GM18499 (cell line): ENCODE measurements at regions not wholly inside any gene's neighbourhood (a gene's known extent, or its start where the extent isn't known, plus 50 kb on each side); places are given as distances from the start of the nearest gene placed in this dataset.
"Not testable (repeated sequence)": the region's sequence is repeated elsewhere in the genome, so short reads cannot be mapped to it uniquely, and the experiment has no call there.

Experiments used
- ATAC-seq: cut with Tn5 transposase; IDR thresholded peaks from one replicate; pipeline ENCODE4 v1.9.1; 2021; ENCODE audit warnings: moderate number of reproducible peaks; ENCODE audit not compliant: insufficient read depth, unreplicated experiment

DNA sequence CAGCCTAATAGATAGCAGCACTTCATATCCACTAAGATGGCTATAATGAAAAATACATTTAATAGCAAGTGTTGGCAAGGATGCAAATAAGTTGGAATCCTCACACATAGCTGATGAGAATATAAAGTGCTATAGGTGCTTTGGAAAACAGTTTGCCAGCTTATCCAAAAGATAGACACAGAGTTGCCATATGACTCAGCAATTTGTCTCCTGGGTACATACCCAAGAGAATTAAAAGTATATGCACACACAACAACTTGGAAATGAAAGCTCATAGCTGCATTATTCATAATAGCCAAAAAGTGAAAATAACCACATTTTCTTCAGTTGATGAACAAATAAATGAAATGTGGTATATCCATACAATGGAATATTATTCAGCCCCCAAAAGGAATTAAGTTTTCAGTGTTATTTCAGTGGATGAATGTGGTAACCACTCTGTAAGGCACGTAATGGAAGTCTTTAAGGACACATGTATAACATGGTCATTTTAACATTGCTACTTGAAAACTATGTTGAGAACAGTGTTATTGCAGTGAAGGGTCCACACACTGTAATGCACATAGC is 320.9 kb upstream of the ADGRL3 start:
- no peak for ATAC-seq

DNA sequence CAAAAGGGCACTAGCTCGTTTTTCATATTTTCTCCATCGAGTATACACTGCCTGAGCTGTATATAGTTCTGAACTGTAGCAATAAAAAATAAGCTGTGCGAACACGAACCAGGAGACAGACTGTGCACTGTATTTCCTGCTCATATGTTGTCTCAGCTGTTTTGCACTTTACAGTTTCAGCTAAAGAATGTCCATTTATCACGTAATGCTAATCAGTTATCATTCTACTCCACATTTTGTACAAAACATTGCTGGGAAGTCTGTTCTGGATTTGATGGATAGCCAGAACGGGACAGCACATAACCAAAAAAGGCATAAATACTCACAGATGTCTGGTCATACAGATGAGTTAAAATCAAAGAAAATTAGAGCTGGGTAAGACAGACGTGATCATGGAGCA is 315.5 kb upstream of the ADGRL3 start:
- no peak for ATAC-seq

- ATAC-seq = no peak
These were observed 315.1 kb upstream of the ADGRL3 start for GRCh38 chr4:60885011-60885410.

- no peak for ATAC-seq
These were observed 309.4 kb upstream of the ADGRL3 start for GRCh38 chr4:60890743-60891142.

- no peak for ATAC-seq
These were observed 308.2 kb upstream of the ADGRL3 start for GRCh38 chr4:60891947-60892346.

DNA sequence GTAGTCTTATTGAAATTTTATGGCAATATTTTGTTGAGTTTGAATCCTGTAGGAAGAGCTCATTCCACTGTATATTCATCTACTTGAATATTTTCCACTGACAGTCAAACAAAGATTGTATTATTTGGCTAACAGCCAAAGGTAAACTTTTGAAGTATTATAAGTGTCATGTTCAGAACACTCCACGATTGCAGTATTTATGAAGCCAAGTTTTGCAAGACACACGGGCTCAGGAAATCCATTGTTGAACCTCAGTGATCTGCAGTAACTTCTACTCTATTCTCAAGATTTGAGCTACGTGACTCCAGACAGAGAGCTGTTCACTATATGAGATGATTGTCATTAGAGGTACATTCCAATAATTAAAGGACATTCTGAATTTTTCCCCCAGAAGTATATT is 302.7 kb upstream of the ADGRL3 start:
- no peak for ATAC-seq

DNA sequence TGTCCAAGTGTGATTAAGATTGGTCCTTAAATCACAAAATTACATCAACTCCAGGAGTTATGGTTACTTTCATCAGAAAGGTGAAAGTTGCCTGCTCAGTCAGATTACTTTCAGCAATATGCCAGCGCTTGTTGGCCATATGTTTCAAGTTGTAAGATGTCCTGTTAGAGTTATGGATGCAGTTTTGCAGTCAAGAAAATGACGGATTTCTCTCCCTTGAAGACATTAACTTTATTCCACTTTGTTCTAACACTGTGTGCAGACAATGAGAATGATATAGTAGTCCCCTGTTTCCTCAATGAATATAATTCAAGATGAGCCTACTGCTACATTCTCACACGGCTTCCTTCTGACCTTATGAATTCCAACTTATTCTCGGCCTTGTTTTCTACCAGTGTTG is 295.0 kb upstream of the ADGRL3 start:
- ATAC-seq = no peak

DNA sequence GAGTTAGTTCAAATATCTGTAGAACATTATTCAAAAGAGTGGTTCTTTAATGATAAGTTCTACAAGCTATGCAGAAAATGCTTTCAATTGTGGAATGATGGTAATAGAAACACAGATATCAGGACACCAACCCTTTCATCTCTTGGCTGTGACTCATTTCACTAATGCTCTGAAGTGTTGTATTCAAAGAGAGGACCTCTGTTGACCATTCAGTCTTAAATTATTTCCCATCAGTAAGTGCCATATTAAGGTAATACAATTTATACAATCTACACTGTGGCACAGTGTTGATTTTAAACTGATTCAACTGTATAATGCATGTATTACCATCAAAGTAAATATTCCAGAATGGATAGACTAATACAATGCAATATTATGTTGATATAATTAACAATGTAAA is 289.0 kb upstream of the ADGRL3 start:
- no peak for ATAC-seq

DNA sequence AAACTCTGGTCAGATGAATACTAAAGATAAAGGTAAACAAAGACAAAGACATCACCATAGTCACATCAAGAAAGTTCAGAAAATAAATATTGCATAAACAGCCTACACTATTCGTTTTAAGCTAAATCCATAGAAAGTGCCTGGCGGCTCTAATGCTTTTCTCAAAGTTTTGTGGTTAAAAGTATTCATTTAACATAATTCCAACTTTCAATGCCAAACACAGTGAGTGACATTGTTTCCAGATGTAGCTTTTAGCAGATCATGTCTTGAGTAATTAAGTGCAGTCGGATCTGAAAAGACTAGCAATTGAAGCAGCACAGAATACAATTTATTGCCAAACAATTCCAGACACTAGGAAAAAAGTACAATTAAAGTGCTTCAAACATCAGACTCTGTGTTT is 287.1 kb upstream of the ADGRL3 start:
- no peak for ATAC-seq

GRCh38 chr4:60913671-60914070 is 286.5 kb upstream of the ADGRL3 start:
- ATAC-seq = no peak

GRCh38 chr4:60921735-60922134 is 278.4 kb upstream of the ADGRL3 start:
- ATAC-seq = not testable (repeated sequence)

GRCh38 chr4:60923075-60923474 is 277.1 kb upstream of the ADGRL3 start:
- no peak for ATAC-seq

DNA sequence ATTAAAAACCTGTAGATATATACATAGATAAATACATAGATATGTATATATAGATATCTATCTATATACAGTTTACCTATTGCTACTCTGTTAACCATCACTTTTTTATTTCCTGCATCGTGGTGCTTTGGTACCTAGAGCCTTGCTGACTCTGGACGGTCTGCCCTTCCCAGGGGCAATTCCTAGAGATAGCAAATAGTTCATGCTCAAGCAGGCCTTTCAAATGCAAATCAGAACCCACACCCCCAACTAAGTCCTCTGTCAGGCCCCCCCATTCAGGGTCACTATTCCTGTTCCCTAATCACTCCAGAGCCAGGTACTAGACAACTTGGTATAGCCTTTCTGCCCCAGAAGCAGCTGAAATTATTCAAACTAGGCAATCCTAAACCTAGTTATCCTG is 273.5 kb upstream of the ADGRL3 start:
- ATAC-seq = no peak

DNA sequence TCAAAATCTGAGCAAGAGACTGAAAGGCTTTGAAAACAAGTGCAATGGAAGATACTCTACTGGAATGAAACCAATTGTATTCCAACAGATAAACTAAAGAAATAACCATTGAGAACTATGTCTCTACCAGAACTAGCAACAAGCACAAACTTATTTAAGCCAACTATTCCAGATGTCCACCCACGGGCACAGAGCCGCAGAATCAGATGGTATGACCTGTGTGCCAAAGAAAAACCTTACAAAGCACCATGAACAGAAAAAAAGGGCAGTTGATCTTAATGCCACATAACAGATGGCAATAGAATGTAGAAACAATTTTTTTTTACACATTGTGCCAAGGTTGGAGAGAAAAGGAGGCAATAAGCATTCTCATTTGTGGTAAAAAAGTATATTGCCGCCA is 269.3 kb upstream of the ADGRL3 start:
- no peak for ATAC-seq

- no peak for ATAC-seq
These were observed 265.4 kb upstream of the ADGRL3 start for GRCh38 chr4:60934566-60935295.

- no peak for ATAC-seq
These were observed 261.9 kb upstream of the ADGRL3 start for GRCh38 chr4:60938181-60938580.

GRCh38 chr4:60938621-60939020 is 261.5 kb upstream of the ADGRL3 start:
- ATAC-seq = no peak

- ATAC-seq = no peak
These were observed 256.1 kb upstream of the ADGRL3 start for GRCh38 chr4:60944060-60944459.

- no peak for ATAC-seq
These were observed 254.5 kb upstream of the ADGRL3 start for GRCh38 chr4:60945641-60946040.

DNA sequence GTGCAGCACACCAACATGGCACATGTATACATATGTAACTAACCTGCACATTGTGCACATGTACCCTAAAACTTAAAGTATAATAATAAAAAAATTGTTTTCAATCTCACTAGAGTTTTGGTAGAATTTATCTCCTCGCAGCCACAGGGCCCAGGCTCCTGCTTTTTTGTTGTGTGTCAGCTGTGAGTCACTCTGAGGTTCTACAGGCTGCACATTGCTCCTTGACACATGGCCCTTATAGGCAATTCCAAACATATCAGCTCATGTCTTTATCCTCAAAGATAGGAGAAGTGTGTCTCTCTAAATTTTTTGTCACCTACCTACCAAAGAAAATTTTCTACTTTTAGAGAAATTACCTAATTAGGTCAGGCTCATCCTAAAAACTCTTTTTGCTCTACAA is 252.1 kb upstream of the ADGRL3 start:
- ATAC-seq = no peak

GRCh38 chr4:60952921-60953320 is 247.2 kb upstream of the ADGRL3 start:
- ATAC-seq = no peak

GRCh38 chr4:60953826-60954225 is 246.3 kb upstream of the ADGRL3 start:
- no peak for ATAC-seq
